ENCODE measurements at regions not wholly inside any gene's neighbourhood (a gene's known extent, or its start where the extent isn't known, plus 50 kb on each side); places are given as distances from the start of the nearest gene placed in this dataset.

DNA sequence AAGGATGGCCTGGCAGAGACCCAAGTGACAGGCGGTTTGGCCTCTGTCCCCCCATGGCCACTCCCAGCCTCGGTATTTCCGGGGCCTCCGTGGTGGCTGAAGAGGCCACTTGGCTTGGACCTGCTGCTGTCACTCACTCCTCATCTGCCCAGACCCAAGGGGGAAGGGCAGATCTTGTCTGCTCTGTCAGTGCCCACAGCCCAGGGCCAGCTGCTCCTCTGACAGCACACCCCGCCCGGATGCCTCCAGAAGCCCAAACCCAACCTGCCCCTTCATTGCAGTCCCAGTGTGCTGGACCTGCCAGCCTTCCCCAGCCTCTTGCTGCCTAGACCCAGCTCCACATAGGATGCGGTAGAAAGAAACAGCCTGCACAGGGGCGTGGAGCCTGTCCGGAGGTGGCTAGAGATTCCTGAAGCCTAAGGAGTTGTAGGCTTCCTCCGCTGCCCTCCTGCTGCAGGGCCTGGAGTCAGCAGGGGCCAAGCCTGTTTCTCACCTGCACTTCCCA lies 52.0 kb downstream of the MAGEF1 start:
- H3K4me3 ChIP-seq (ENCODE audit: extremely low read depth, insufficient read depth, low read length, poor library complexity, severe bottlenecking): no peak overlapping the region
- WGBS, 2 experiments (ENCODE audit: insufficient coverage in 2 of 2): 43 to 56% methylated on average over 9 to 10 of the region's 10 CpGs
- H3K4me1 ChIP-seq (ENCODE audit: control insufficient read depth, insufficient read depth, low read length, poor library complexity, severe bottlenecking): peaks cover 28% of the 10 kb centered on the region
- H3K27ac ChIP-seq (ENCODE audit: low read depth, low read length, severe bottlenecking): peak overlapping the region; percentile 62
- no peaks in the 10 kb centered on the region for H3K36me3 ChIP-seq (ENCODE audit: control insufficient read depth, insufficient read depth, low read length)
- no peaks in the 10 kb centered on the region for H3K9me3 ChIP-seq (ENCODE audit: control insufficient read depth, low read length)

DNA sequence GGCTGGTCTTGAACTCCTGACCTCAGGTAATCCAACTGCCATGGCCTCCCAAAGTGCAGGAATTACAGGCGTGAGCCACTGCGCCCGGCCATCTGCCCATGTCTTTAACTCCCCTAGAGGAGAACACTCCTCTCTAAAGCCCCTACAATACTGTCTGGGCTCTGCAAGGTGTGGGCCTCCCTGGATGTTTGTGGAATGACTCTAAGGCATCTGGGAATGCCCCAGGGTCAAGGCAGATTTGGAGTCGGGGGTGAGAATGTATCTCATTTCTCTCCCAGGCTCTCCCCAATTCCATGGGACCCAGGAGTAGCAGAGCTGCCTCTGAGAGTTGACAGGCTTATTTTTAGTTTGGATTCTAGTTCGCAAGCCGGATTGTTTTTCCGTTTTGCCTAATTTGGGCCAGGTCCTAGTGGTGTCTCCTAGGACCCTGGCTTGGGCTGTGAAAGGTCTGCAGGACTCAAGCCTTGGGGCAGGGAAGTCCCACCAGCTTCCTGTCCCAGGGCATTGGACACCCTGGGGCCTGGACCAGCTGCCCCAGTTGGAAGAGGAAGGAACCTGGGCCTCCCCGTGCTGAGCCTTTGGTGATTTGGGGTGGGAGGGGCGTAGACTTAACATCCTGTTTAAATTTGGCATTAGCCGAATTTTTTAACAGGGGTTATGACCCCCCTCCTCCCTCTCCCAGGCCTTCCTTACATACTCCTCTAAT lies 53.5 kb downstream of the MAGEF1 start:
- Histone ChIP-seq H3K27ac (ENCODE audit: low read depth, low read length, severe bottlenecking) (peak overlapping the region; percentile 62), H3K4me1 (ENCODE audit: control insufficient read depth, insufficient read depth, low read length, poor library complexity, severe bottlenecking) (peaks cover 28% of the 10 kb centered on the region)
- WGBS, 2 experiments (ENCODE audit: insufficient coverage in 2 of 2): 87 to 89% methylated on average over 6 of the region's 10 CpGs

DNA sequence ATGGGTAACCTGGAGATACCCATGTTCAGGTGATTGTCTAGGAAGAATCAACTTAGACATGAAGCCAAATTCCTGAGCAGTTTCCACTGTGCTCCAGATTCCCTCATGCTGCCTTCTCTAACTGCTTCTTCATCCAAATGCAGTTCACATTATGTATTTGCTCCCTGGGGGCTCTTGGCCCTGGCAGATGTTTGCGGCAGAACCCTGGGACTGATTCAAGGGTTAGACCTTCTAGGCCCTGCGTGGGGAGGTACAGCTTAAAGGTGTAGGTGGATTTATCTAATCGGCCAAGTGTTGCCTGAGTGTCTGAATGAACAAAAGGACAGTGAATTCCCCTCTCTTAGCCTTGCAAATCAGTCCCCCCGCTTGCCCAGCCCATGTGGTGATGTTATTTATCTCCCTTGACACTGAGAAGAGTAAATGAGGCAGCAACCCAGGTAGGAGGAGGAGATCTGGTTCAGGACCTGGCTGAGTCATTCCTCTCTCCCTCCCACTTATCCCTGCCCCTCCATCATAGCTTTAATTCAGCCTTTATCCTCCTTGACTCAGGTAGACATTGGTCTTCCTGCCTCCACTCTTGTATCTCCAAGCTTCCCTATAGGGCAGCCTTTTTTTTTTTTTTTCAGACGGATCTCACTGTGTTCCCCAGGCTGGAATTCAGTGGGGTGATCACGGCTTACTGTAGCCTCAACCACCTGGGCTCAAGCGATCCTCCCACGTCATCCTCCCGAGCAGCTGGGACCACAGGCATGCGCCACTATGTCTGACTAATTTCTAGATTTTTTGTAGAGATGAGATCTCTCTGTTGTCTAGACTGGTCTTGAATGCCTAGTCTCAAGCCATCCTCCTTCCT lies 54.8 kb downstream of the MAGEF1 start:
- Histone ChIP-seq H3K4me3 (ENCODE audit: extremely low read depth, insufficient read depth, low read length, poor library complexity, severe bottlenecking) (no peak overlapping the region), H3K27ac (ENCODE audit: low read depth, low read length, severe bottlenecking) (no peak overlapping the region)
- 79 to 95% methylated on average over 2 to 3 of the region's 10 CpGs for WGBS, 2 experiments (ENCODE audit: insufficient coverage in 2 of 2)

More for the DNA sequence above, 53.5 kb downstream of the MAGEF1 start:
- H3K9me3 ChIP-seq (ENCODE audit: control insufficient read depth, low read length): no peaks in the 10 kb centered on the region
- no peak overlapping the region for H3K4me3 ChIP-seq (ENCODE audit: extremely low read depth, insufficient read depth, low read length, poor library complexity, severe bottlenecking)
- no peaks in the 10 kb centered on the region for H3K36me3 ChIP-seq (ENCODE audit: control insufficient read depth, insufficient read depth, low read length)

GRCh38 chr3:184656458-184656828 lies 55.4 kb downstream of the MAGEF1 start:
- 92% methylated on average over 4 to 5 of the region's 5 CpGs for WGBS, 2 experiments (ENCODE audit: insufficient coverage in 2 of 2)
- no peak overlapping the region for H3K27ac ChIP-seq (ENCODE audit: low read depth, low read length, severe bottlenecking)

More for the DNA sequence above, 54.8 kb downstream of the MAGEF1 start:
- Histone ChIP-seq H3K36me3 (ENCODE audit: control insufficient read depth, insufficient read depth, low read length) (no peaks in the 10 kb centered on the region), H3K4me1 (ENCODE audit: control insufficient read depth, insufficient read depth, low read length, poor library complexity, severe bottlenecking) (peaks cover 32% of the 10 kb centered on the region), H3K9me3 (ENCODE audit: control insufficient read depth, low read length) (no peaks in the 10 kb centered on the region)

GRCh38 chr3:184655597-184655996 lies 56.3 kb downstream of the MAGEF1 start:
- WGBS, 2 experiments (ENCODE audit: insufficient coverage in 2 of 2): 91 to 93% methylated on average over 2 of the region's 2 CpGs
- no peak overlapping the region for H3K4me3 ChIP-seq (ENCODE audit: extremely low read depth, insufficient read depth, low read length, poor library complexity, severe bottlenecking)
- no peaks in the 10 kb centered on the region for H3K9me3 ChIP-seq (ENCODE audit: control insufficient read depth, low read length)
- no peaks in the 10 kb centered on the region for H3K36me3 ChIP-seq (ENCODE audit: control insufficient read depth, insufficient read depth, low read length)
- H3K27ac ChIP-seq (ENCODE audit: low read depth, low read length, severe bottlenecking): no peak overlapping the region
- peaks cover 33% of the 10 kb centered on the region for H3K4me1 ChIP-seq (ENCODE audit: control insufficient read depth, insufficient read depth, low read length, poor library complexity, severe bottlenecking)

More at GRCh38 chr3:184656458-184656828, 55.4 kb downstream of the MAGEF1 start:
- Histone ChIP-seq H3K9me3 (ENCODE audit: control insufficient read depth, low read length) (no peaks in the 10 kb centered on the region), H3K4me1 (ENCODE audit: control insufficient read depth, insufficient read depth, low read length, poor library complexity, severe bottlenecking) (peaks cover 33% of the 10 kb centered on the region), H3K36me3 (ENCODE audit: control insufficient read depth, insufficient read depth, low read length) (no peaks in the 10 kb centered on the region), H3K4me3 (ENCODE audit: extremely low read depth, insufficient read depth, low read length, poor library complexity, severe bottlenecking) (no peak overlapping the region)

- H3K4me1 ChIP-seq (ENCODE audit: control insufficient read depth, insufficient read depth, low read length, poor library complexity, severe bottlenecking): peaks cover 23% of the 10 kb centered on the region
- no peaks in the 10 kb centered on the region for H3K9me3 ChIP-seq (ENCODE audit: control insufficient read depth, low read length)
- H3K36me3 ChIP-seq (ENCODE audit: control insufficient read depth, insufficient read depth, low read length): no peaks in the 10 kb centered on the region
- H3K27ac ChIP-seq (ENCODE audit: low read depth, low read length, severe bottlenecking): no peak overlapping the region
- no peak overlapping the region for H3K4me3 ChIP-seq (ENCODE audit: extremely low read depth, insufficient read depth, low read length, poor library complexity, severe bottlenecking)
Observed at GRCh38 chr3:184654375-184654774, 57.5 kb downstream of the MAGEF1 start.

DNA sequence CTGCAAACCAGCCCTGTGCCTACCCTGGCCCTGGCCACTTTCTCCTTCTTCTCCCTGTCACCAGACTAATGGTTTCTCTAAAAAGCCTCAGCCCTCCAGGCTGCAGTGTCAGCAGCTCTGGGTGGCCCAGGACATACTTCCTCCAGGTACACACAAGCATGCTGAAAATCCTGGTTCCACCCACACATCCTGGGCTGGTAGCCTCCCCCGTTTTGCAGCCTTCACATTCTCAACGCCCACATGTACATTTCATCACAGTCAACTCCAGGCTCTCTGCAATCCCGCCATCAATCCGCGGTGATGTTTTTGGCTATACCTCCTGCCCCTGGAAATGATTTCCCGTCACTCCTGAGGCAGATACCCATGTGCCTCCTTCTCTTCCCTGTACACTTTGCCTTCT lies 59.4 kb downstream of the MAGEF1 start:
- H3K9me3 ChIP-seq (ENCODE audit: control insufficient read depth, low read length): no peaks in the 10 kb centered on the region

DNA sequence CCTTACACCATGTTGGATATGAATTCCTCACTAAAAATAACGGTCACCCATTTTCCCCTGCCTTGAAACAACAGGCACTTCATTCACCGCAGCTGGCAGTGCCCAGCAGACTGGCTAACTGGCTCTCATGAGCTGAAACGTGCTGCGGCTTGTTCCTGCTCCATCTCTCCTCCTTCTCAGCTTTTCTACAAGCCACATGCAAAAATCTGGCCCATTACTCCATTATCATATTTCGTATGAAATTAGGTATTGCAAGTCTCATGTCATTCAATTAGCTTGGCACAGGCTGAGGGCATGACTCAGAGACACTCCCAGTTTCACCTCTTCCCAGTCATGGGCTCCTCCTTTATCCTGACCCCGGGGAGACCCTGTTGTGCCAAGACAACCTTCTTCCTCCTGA lies 60.0 kb downstream of the MAGEF1 start:
- no peak overlapping the region for H3K27ac ChIP-seq (ENCODE audit: low read depth, low read length, severe bottlenecking)
- H3K4me3 ChIP-seq (ENCODE audit: extremely low read depth, insufficient read depth, low read length, poor library complexity, severe bottlenecking): no peak overlapping the region
- H3K36me3 ChIP-seq (ENCODE audit: control insufficient read depth, insufficient read depth, low read length): no peaks in the 10 kb centered on the region
- WGBS, 2 experiments (ENCODE audit: insufficient coverage in 2 of 2): 92 to 97% methylated on average over 6 of the region's 6 CpGs
- H3K9me3 ChIP-seq (ENCODE audit: control insufficient read depth, low read length): no peaks in the 10 kb centered on the region
- H3K4me1 ChIP-seq (ENCODE audit: control insufficient read depth, insufficient read depth, low read length, poor library complexity, severe bottlenecking): peaks cover 8% of the 10 kb centered on the region

More for the DNA sequence above, 59.4 kb downstream of the MAGEF1 start:
- WGBS, 2 experiments (ENCODE audit: insufficient coverage in 2 of 2): 86 to 88% methylated on average over 6 of the region's 6 CpGs
- Histone ChIP-seq H3K27ac (ENCODE audit: low read depth, low read length, severe bottlenecking) (no peak overlapping the region), H3K4me3 (ENCODE audit: extremely low read depth, insufficient read depth, low read length, poor library complexity, severe bottlenecking) (no peak overlapping the region), H3K4me1 (ENCODE audit: control insufficient read depth, insufficient read depth, low read length, poor library complexity, severe bottlenecking) (peaks cover 10% of the 10 kb centered on the region), H3K36me3 (ENCODE audit: control insufficient read depth, insufficient read depth, low read length) (no peaks in the 10 kb centered on the region)

GRCh38 chr3:184648636-184649035 lies 63.2 kb downstream of the MAGEF1 start:
- peaks cover 6% of the 10 kb centered on the region for H3K4me1 ChIP-seq (ENCODE audit: control insufficient read depth, insufficient read depth, low read length, poor library complexity, severe bottlenecking)
- H3K27ac ChIP-seq (ENCODE audit: low read depth, low read length, severe bottlenecking): no peak overlapping the region
- H3K4me3 ChIP-seq (ENCODE audit: extremely low read depth, insufficient read depth, low read length, poor library complexity, severe bottlenecking): no peak overlapping the region
- no peaks in the 10 kb centered on the region for H3K36me3 ChIP-seq (ENCODE audit: control insufficient read depth, insufficient read depth, low read length)
- H3K9me3 ChIP-seq (ENCODE audit: control insufficient read depth, low read length): no peaks in the 10 kb centered on the region
- 72 to 76% methylated on average over 5 to 10 of the region's 10 CpGs for WGBS, 2 experiments (ENCODE audit: insufficient coverage in 2 of 2)

DNA sequence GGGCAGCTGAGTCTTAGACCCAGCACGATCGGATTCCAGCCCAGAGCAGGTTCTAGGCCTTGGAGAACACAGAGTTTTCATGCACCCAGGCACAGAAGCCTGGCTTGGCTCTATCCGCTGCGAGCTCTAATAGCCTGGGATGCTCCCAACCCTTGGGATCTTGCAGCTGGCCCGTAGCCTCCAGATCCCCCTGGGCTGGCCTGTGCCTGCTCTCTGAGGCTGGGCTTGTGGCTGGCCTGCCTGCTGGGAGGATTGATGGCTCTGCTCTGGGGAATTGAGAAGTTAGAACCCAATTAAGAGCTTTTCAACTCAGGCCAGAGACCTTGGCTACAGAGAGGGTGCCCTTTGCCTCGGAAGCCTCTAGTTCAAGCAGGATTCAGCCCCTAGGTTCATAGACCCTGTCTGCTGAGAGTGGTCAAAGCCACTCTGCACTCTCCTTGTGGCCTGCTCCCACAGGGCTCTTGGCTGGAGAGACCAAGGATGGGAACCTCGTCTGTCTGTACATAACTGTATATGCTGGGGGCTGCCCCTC lies 64.4 kb downstream of the MAGEF1 start:
- H3K9me3 ChIP-seq (ENCODE audit: control insufficient read depth, low read length): no peaks in the 10 kb centered on the region
- H3K36me3 ChIP-seq (ENCODE audit: control insufficient read depth, insufficient read depth, low read length): no peaks in the 10 kb centered on the region
- peaks cover 18% of the 10 kb centered on the region for H3K4me1 ChIP-seq (ENCODE audit: control insufficient read depth, insufficient read depth, low read length, poor library complexity, severe bottlenecking)
- H3K4me3 ChIP-seq (ENCODE audit: extremely low read depth, insufficient read depth, low read length, poor library complexity, severe bottlenecking): no peak overlapping the region
- 91 to 92% methylated on average over 4 to 7 of the region's 7 CpGs for WGBS, 2 experiments (ENCODE audit: insufficient coverage in 2 of 2)
- no peak overlapping the region for H3K27ac ChIP-seq (ENCODE audit: low read depth, low read length, severe bottlenecking)

All from mesodermal cell (in vitro differentiated cells).